H1 (cell line): ENCODE measurements at regions not wholly inside any gene's neighbourhood (a gene's known extent, or its start where the extent isn't known, plus 50 kb on each side); places are given as distances from the start of the nearest gene placed in this dataset.

Source experiments
- CTCF ChIA-PET: fragments of 300-600 bp; sonication (Branson Sonifier 250); formaldehyde crosslinking; loops from one replicate; lab custom pipeline; 2021; ENCODE audit not compliant: partially characterized antibody; lab: Charles Lee
- POLR2A ChIA-PET: fragments of 300-600 bp; sonication (Branson Sonifier 250); formaldehyde crosslinking; loops from one replicate; lab custom pipeline; 2021; ENCODE audit warnings: inconsistent platforms; ENCODE audit not compliant: partially characterized antibody; lab: Charles Lee
- DNase-seq, 2 experiments: peaks; one replicate each; pipeline versions ENCODE4 v3.0.0 to v3.0.0-alpha.2; 2010 to 2022; ENCODE audit warnings: low spot score in 2 of 2, low read depth in 1 of 2, mixed read lengths in 1 of 2
- FAIRE-seq: peaks from 2 replicates; lab custom pipeline; 2011; peaks lifted over from hg19 to GRCh38; lab: Jason Lieb, UNC
- H2AFZ ChIP-seq: 2 replicates; pipeline ENCODE4 v1.8.1; 2012; ENCODE audit warnings: low read length, inconsistent platforms
- H2AK5ac ChIP-seq: 2 replicates; pipeline ENCODE4 v1.6.1; 2013; ENCODE audit warnings: low read depth, low read length
- H2BK120ac ChIP-seq: replicated peaks from 2 replicates; pipeline ENCODE3; 2013; ENCODE audit warnings: low read depth, low read length, inconsistent platforms
- H2BK12ac ChIP-seq: 2 replicates; pipeline ENCODE4 v1.6.1; 2013; ENCODE audit warnings: low read depth, low read length
- H2BK15ac ChIP-seq: 2 replicates; pipeline ENCODE4 v1.6.1; 2013; ENCODE audit warnings: low read length
- H2BK20ac ChIP-seq: 2 replicates; pipeline ENCODE4 v1.6.1; 2013; ENCODE audit warnings: low read length
- H2BK5ac ChIP-seq: 2 replicates; pipeline ENCODE4 v1.6.1; 2013; ENCODE audit warnings: low read depth, low read length
- H3K14ac ChIP-seq: 2 replicates; pipeline ENCODE4 v1.6.1; 2013; ENCODE audit warnings: inconsistent platforms; ENCODE audit not compliant: insufficient read length
- H3K18ac ChIP-seq: 2 replicates; pipeline ENCODE4 v1.6.1; 2013; ENCODE audit warnings: low read length; ENCODE audit errors: extremely low read depth
- H3K23ac ChIP-seq: 2 replicates; pipeline ENCODE4 v1.6.1; 2013; ENCODE audit warnings: inconsistent platforms; ENCODE audit not compliant: insufficient read length
- H3K23me2 ChIP-seq: 2 replicates; pipeline ENCODE4 v1.6.1; 2013; ENCODE audit warnings: low read depth, low read length
- H3K27ac ChIP-seq: 2 replicates; pipeline ENCODE4 v1.6.1; 2011; ENCODE audit warnings: low read depth, low read length, inconsistent platforms
- H3K27me3 ChIP-seq, 4 experiments: replicated peaks in 1 of 4; 1 replicate in 1 of 4; 2 replicates in 3 of 4; pipeline versions ENCODE4 v1.6.1 to v1.8.1; 2011 to 2013; ENCODE audit warnings: low read length in 3 of 4, mild to moderate bottlenecking in 3 of 4, inconsistent platforms in 2 of 4, mixed read lengths in 2 of 4, moderate library complexity in 1 of 4; ENCODE audit not compliant: control insufficient read depth in 3 of 4, insufficient read depth in 3 of 4; ENCODE audit errors: extremely low read depth in 1 of 4
- H3K36me3 ChIP-seq, 4 experiments: 2 replicates each; pipeline versions ENCODE4 v1.6.1 to v1.8.1; 2011 to 2013; ENCODE audit warnings: mild to moderate bottlenecking in 4 of 4, low read length in 3 of 4, moderate library complexity in 2 of 4, control low read depth in 1 of 4, inconsistent platforms in 1 of 4; ENCODE audit not compliant: insufficient read depth in 4 of 4, control insufficient read depth in 2 of 4
- H3K4ac ChIP-seq: replicated peaks from 2 replicates; pipeline ENCODE3; 2013; ENCODE audit warnings: low read length, low read depth, mixed read lengths, inconsistent platforms; ENCODE audit not compliant: insufficient read length
- H3K4me1 ChIP-seq, 4 experiments: replicated peaks in 1 of 4; 1 replicate in 1 of 4; 2 replicates in 3 of 4; pipeline versions ENCODE4 v1.6.1 to v1.8.1; 2011 to 2013; ENCODE audit warnings: low read length in 3 of 4, inconsistent platforms in 2 of 4, mixed read lengths in 1 of 4; ENCODE audit not compliant: insufficient read depth in 4 of 4, control insufficient read depth in 3 of 4
- H3K4me2 ChIP-seq, 2 experiments: 2 replicates each; pipeline versions ENCODE4 v1.6.1 to v1.8.1; 2011 to 2013; ENCODE audit warnings: low read depth in 2 of 2, low read length in 2 of 2, control low read depth in 1 of 2, inconsistent platforms in 1 of 2, mild to moderate bottlenecking in 1 of 2; ENCODE audit not compliant: insufficient read depth in 1 of 2
- H3K4me3 ChIP-seq, 4 experiments: fragments of 200-600, 300-600 bp in 1 of 4; sonication (generic), shearing (Covaris generic), sonication (Bioruptor Twin) in 1 of 4; 2 replicates each; pipeline versions ENCODE4 v1.5.1 to v1.8.1; 2011 to 2016; ENCODE audit warnings: low read length in 4 of 4, low read depth in 3 of 4, control low read depth in 2 of 4, inconsistent platforms in 2 of 4, mild to moderate bottlenecking in 2 of 4, mixed read lengths in 1 of 4, moderate library complexity in 1 of 4; ENCODE audit not compliant: insufficient read depth in 2 of 4; ENCODE audit errors: extremely low read depth in 1 of 4
- H3K56ac ChIP-seq: replicated peaks from 2 replicates; pipeline ENCODE3; 2013; ENCODE audit warnings: low read depth, mild to moderate bottlenecking, mixed read lengths, low read length, inconsistent platforms; ENCODE audit not compliant: insufficient read length
- H3K79me1 ChIP-seq: 2 replicates; pipeline ENCODE4 v1.6.1; 2013; ENCODE audit warnings: low read depth, low read length, control low read depth
- H3K79me2 ChIP-seq, 2 experiments: 2 replicates each; pipeline versions ENCODE4 v1.6.1 to v1.8.1; 2012 to 2013; ENCODE audit warnings: low read length in 2 of 2, mild to moderate bottlenecking in 2 of 2, inconsistent platforms in 1 of 2; ENCODE audit not compliant: insufficient read depth in 2 of 2, control insufficient read depth in 1 of 2
- H3K9ac ChIP-seq, 4 experiments: replicated peaks in 1 of 4; 1 replicate in 1 of 4; 2 replicates in 3 of 4; pipeline versions ENCODE4 v1.6.1 to v1.8.1; 2011 to 2013; ENCODE audit warnings: low read depth in 3 of 4, low read length in 3 of 4, control low read depth in 2 of 4, mild to moderate bottlenecking in 2 of 4, moderate library complexity in 2 of 4, inconsistent platforms in 1 of 4; ENCODE audit errors: extremely low read depth in 1 of 4
- H3K9me3 ChIP-seq, 2 experiments: 2 replicates each; pipeline versions ENCODE4 v1.6.1 to v1.8.1; 2012 to 2013; ENCODE audit warnings: mild to moderate bottlenecking in 2 of 2, moderate library complexity in 2 of 2, control low read depth in 1 of 2, inconsistent platforms in 1 of 2, low read depth in 1 of 2, low read length in 1 of 2, mixed read lengths in 1 of 2; ENCODE audit not compliant: insufficient read depth in 2 of 2
- H4K20me1 ChIP-seq, 2 experiments: replicated peaks in 1 of 2; 2 replicates each; pipeline versions ENCODE3 to v1.8.1; 2011 to 2013; ENCODE audit warnings: inconsistent platforms in 2 of 2, low read length in 2 of 2, mild to moderate bottlenecking in 1 of 2; ENCODE audit not compliant: insufficient read depth in 2 of 2, control insufficient read depth in 1 of 2
- H4K5ac ChIP-seq: 2 replicates; pipeline ENCODE4 v1.6.1; 2013; ENCODE audit warnings: low read length, low read depth, mixed read lengths, inconsistent platforms; ENCODE audit not compliant: insufficient read length
- H4K8ac ChIP-seq: 2 replicates; pipeline ENCODE4 v1.8.0; 2013; ENCODE audit warnings: mild to moderate bottlenecking, moderate library complexity, low read length, inconsistent platforms; ENCODE audit not compliant: insufficient read depth; ENCODE audit errors: extremely low read depth
- H4K91ac ChIP-seq: replicated peaks from 2 replicates; pipeline ENCODE3; 2013; ENCODE audit warnings: low read length, mixed read lengths, inconsistent platforms; ENCODE audit not compliant: insufficient read length
- ATF2 ChIP-seq: IDR thresholded peaks from 2 replicates; pipeline ENCODE4 v1.6.1; 2012; ENCODE audit warnings: low read length, inconsistent platforms
- ATF3 ChIP-seq: IDR thresholded peaks from 2 replicates; pipeline ENCODE4 v1.6.1; 2011; ENCODE audit warnings: low read depth, mild to moderate bottlenecking, low read length; ENCODE audit not compliant: insufficient read depth
- CREB1 ChIP-seq: IDR thresholded peaks from 2 replicates; pipeline ENCODE4 v1.6.1; 2012; ENCODE audit warnings: inconsistent platforms
- GTF2F1 ChIP-seq: IDR thresholded peaks from 2 replicates; pipeline ENCODE4 v1.6.1; 2012; ENCODE audit warnings: low read depth, low read length, improper control_type of control experiment, borderline replicate concordance
- JUN ChIP-seq: IDR thresholded peaks from 2 replicates; pipeline ENCODE4 v1.6.1; 2011; ENCODE audit warnings: low read depth, mild to moderate bottlenecking, improper control_type of control experiment, low read length
- KDM4A ChIP-seq: IDR thresholded peaks from one replicate; pipeline ENCODE4 v1.7.1; 2012; ENCODE audit warnings: low read depth, mild to moderate bottlenecking, moderate library complexity, low read length, inconsistent platforms; ENCODE audit not compliant: severe bottlenecking
- RAD21 ChIP-seq, 2 experiments: IDR thresholded peaks in 1 of 2; conservative IDR thresholded peaks in 1 of 2; 2 replicates each; pipeline ENCODE4 v1.6.1; 2011; ENCODE audit warnings: low read depth in 2 of 2, low read length in 2 of 2, improper control_type of control experiment in 1 of 2, inconsistent platforms in 1 of 2, mild to moderate bottlenecking in 1 of 2, moderate library complexity in 1 of 2
- RXRA ChIP-seq: IDR thresholded peaks from 2 replicates; pipeline ENCODE4 v1.6.1; 2011; ENCODE audit warnings: low read depth, mild to moderate bottlenecking, low read length, moderate library complexity; ENCODE audit not compliant: insufficient read depth
- TAF1 ChIP-seq: IDR thresholded peaks from 2 replicates; pipeline ENCODE4 v1.6.1; 2011; ENCODE audit warnings: mild to moderate bottlenecking, low read depth, low read length
- YY1 ChIP-seq: IDR thresholded peaks from 2 replicates; pipeline ENCODE4 v1.6.1; 2011; ENCODE audit warnings: low read depth, mild to moderate bottlenecking, low read length
- WGBS, 2 experiments: shearing (Covaris generic) in 1 of 2; methylation state at CpG; one replicate each; pipeline versions ENCODE4 v1.1.6 to v1.1.7; 2013 to 2015; ENCODE audit warnings: low lambda C conversion rate in 2 of 2, mixed read lengths in 2 of 2, inconsistent platforms in 1 of 2, low coverage in 1 of 2, missing lambda C conversion rate in 1 of 2; ENCODE audit not compliant: insufficient replicate concordance in 2 of 2, insufficient coverage in 1 of 2, insufficient read length in 1 of 2; ENCODE audit errors: extremely low coverage in 1 of 2, missing lambda C conversion rate in 1 of 2; 5-methylcytosine and 5-hydroxymethylcytosine counted together

- Histone ChIP-seq H4K5ac (no peak overlapping the region), H3K56ac (no peak overlapping the region), H3K23ac (no peak overlapping the region), H2BK15ac (no peak overlapping the region), H2BK120ac (no peak overlapping the region), H3K4me2 (no peak overlapping the region), H3K79me1 (no peaks in the 10 kb centered on the region), H3K4ac (no peak overlapping the region), H2BK12ac (no peak overlapping the region), H3K79me2 (no peaks in the 10 kb centered on the region), H3K4me1 (peaks cover 0 to 4% (median 0%) of the 10 kb centered on the region in 4 experiments; a peak in 1 of 7 replicates), H3K27me3 (no peaks in the 10 kb centered on the region), H3K9me3 (no peaks in the 10 kb centered on the region), H2BK5ac (no peak overlapping the region), H2AK5ac (no peak overlapping the region), H3K14ac (no peak overlapping the region), H4K20me1 (no peaks in the 10 kb centered on the region), H3K18ac (no peak overlapping the region), H3K36me3 (no peaks in the 10 kb centered on the region), H4K91ac (no peak overlapping the region), H3K9ac (no peak overlapping the region), H4K8ac (no peak overlapping the region), H3K27ac (no peak overlapping the region; the same call in 1 of the 2 replicates), H3K4me3 (no peak overlapping the region), H2AFZ (no peak overlapping the region), H2BK20ac (no peak overlapping the region), H3K23me2 (no peaks in the 10 kb centered on the region)
- ChIA-PET CTCF (interaction anchor here (1.2 kb wide), 1 partner anchor 9 kb away, joined by 3 read pairs; no protein-coding TSS in a partner anchor), POLR2A (no interaction called here)
- WGBS, 2 experiments = 95% methylated on average over 21 of the region's 22 CpGs; no CpG with 5 or more reads in 1 of the 2 experiments
- FAIRE-seq (no peak), DNase-seq (no peak)
- no peak for TF ChIP-seq RXRA
- no peak for TF ChIP-seq RAD21 (IDR thresholded peaks at IDR 0.05 in 1 of 2, conservative IDR thresholded peaks at IDR 0.05 in 1 of 2; ENCODE audit: low read depth in 2 of 2, low read length in 2 of 2)
- TF ChIP-seq KDM4A = no peak
- no peak for TF ChIP-seq ATF2
- TF ChIP-seq JUN = no peak
- TF ChIP-seq ATF3 = no peak
- no peak for TF ChIP-seq GTF2F1
- no peak for TF ChIP-seq TAF1
- no peak for TF ChIP-seq YY1
- TF ChIP-seq CREB1 = no peak
Measured at GRCh38 chr18:77607087-77607486, 357.4 kb downstream of the GALR1 start.
